ENCODE measurements at regions not wholly inside any gene's neighbourhood (a gene's known extent, or its start where the extent isn't known, plus 50 kb on each side); places are given as distances from the start of the nearest gene placed in this dataset.

- no peak for DNase-seq
These were observed 588.3 kb downstream of the NPHP4 start for GRCh38 chr1:5403935-5404334.

DNA sequence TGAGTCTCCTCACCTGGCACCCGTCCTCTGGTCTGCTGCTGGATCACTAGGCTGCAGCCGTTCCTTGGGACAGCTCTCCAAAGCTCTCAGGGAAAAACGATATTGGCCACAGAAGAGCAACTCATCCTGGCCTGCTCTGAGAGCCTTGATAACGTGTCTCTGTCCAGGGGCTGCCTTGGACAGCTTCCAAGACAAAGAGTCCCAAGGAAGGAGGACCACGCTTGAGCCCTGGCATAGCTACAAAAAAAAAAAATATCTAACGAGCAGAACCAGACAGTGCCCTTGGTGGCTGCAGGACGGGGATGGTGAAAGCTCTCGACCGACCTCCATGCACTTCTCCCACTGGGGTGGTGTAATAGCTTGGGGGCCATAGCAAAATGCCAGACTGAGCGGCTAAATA lies 589.6 kb downstream of the NPHP4 start:
- no peak for DNase-seq

- no peak for DNase-seq
These were observed 592.5 kb downstream of the NPHP4 start for GRCh38 chr1:5399771-5400170.

GRCh38 chr1:5396593-5396992 lies 595.6 kb downstream of the NPHP4 start:
- no peak for DNase-seq

DNA sequence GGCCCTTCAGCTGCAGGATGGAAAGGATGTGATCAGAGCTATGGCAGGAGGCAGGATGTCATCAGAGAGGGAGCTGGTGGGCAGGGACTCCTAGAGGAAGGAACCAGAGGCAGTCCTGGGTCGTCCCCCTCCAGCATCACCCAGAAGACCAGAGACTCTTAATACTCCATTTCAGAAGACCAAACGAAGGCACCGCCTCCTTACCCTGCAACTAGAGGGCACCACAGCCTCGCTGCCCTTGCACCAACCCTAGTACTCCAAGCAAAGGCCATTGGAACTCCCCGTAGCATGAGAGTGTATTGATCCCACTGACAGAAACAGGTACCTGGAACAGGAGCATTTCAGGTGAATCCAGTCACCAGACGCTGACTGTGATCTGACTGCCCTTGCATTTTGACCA lies 598.1 kb downstream of the NPHP4 start:
- no peak for DNase-seq

- DNase-seq, result no peak
These were observed 598.6 kb downstream of the NPHP4 start for GRCh38 chr1:5393603-5394002.

DNA sequence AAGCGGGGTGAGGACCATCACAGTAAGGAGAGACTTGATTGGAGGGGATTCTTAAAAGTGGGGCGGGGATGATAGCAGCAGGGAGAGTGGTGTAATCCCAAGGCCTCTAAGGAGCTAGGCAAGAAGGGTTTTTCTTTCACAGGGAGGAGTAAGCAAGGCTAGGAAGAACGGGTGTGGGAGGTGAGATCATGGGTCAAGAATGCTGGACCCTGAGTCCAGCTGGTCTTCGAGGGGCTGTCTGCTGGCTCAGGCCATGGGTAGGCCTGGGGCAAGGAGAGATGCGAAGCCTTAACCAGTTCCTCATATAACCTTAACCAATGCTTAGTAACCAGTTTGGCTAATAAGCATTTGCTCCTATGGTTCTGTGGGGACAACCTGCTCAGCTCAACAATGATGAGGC lies 599.1 kb downstream of the NPHP4 start:
- DNase-seq, result no peak

- no peak for DNase-seq
These were observed 600.5 kb downstream of the NPHP4 start for GRCh38 chr1:5391725-5392124.

DNA sequence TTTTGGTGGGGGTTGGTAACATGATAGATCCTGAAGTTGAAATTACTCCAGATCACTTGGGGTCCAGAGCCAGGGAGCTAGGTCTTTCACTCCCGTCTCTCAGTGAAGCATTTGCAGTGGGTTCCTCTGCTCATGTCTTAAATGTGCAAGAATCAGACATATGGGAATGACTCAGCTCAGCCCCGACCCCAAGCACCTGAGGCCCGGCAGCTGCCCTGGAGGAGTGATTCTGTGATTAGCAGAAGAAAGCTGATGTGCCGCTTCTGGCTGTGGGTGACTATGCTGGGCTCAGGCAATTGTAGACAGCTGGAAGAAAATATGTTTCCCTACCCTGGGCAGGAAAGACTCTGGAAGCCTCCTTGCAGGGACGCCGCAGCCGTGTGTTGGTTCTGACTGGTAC lies 601.7 kb downstream of the NPHP4 start:
- DNase-seq, result no peak

- no peak for DNase-seq
These were observed 602.9 kb downstream of the NPHP4 start for GRCh38 chr1:5389101-5389885.

GRCh38 chr1:5388622-5389021 lies 603.6 kb downstream of the NPHP4 start:
- DNase-seq, result no peak

DNA sequence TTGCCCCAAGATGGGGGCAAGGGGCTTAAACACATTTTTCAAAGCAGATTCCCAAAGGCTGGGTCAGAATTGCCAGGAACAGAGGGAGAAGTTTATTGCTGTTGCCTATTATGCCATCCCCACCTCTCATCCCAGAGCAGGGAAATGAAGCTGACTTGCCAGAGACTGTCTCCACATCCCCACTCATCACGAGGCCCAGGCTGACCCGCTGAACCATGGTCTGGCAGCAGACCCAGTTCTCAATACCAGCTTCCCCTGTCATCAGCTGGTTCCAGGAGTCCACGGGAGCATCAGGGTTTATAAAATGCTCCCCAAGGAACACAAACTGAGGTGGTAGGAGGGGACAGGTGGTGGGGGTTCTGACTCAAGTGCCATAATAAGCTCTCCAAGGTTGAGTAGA lies 605.9 kb downstream of the NPHP4 start:
- DNase-seq, result no peak

DNA sequence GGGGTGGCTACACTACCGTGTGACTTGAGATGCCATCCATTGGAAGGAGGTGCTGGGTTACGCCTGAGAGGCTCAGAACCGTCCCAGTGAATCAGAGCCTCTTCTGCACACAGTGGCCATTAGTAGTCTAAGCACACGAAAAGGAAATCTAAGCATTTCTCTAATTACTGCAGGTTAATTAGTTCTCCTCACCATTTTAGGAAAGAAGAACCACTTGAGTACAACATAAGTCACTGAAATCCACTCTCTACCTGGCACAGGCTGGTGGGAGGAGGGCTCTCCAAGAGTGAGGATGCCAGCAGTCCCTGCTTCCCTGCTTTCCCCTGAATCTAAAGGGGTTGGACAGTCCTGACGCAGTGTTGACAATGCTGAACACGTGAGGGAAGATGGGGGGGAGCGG lies 606.3 kb downstream of the NPHP4 start:
- DNase-seq, result no peak

GRCh38 chr1:5385096-5385799 lies 607.0 kb downstream of the NPHP4 start:
- no peak for DNase-seq

- no peak for DNase-seq
These were observed 610.7 kb downstream of the NPHP4 start for GRCh38 chr1:5381491-5381890.

DNA sequence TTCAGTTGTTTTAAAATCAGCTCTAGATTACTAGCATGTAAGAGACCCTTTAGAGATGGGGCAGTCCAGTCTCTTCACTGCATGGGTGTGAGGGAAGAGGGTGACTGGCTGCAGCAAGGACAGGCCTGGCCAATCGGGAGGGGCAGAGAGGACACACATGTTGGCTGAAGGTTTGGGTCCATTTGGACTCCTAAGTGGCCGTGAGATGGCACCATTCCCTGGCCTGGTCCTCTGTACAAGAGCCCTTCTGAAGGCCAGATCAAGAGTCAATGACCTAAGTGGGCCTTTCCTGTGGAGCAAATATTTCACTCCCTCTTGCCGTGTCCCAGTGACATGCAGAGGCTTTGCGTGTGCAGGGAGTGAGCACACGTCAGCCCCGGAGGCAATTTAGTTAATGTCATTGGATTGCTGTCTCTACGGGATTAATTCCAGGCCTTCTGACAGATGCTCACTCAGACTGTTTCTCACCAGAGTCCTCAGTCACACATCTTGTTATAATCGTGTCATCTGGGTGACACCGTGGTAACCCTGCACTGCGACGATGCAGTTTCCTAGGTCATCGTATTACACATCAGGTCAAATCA lies 613.0 kb downstream of the NPHP4 start:
- DNase-seq, result no peak

GRCh38 chr1:5376538-5377247 lies 615.5 kb downstream of the NPHP4 start:
- DNase-seq, result no peak

GRCh38 chr1:5375481-5375880 lies 616.7 kb downstream of the NPHP4 start:
- no peak for DNase-seq

DNA sequence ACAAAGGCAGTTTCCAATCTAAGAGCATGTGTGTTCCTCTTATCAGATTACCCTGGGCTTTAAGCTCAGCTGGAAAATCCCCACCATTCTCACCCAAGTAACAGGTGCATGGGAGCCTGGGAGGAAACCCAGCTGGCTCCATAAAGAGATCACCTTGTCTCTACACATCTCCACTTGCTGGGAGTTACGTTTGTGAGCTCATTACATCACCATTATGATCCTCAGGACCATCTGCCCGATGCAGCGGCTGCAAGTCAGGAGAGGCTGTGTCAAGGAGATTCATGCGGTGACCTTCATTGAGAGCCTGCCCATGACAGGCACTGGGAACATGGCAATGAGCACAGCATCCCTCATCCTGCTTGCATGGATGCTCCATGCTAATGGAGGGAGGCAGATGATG lies 618.0 kb downstream of the NPHP4 start:
- no peak for DNase-seq

DNA sequence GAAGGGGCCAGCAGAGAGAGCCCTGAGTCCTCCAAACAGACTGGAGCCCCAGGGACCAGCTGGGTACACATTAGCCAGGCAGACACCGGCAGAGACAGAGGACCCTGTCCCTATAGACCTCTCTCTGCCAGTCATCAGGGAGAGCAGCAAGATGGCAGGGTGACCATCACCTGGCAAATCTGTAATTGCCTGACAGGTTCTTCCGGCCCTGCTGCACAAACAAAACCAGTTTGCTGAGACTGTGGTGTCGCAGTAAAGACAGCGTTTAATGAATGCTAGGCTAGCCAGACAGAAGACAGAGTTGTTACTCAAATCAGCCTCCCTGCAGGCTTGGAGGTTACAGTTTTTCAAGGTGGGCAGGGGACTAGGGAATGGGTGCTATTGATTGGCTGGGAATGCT lies 618.9 kb downstream of the NPHP4 start:
- no peak for DNase-seq

DNA sequence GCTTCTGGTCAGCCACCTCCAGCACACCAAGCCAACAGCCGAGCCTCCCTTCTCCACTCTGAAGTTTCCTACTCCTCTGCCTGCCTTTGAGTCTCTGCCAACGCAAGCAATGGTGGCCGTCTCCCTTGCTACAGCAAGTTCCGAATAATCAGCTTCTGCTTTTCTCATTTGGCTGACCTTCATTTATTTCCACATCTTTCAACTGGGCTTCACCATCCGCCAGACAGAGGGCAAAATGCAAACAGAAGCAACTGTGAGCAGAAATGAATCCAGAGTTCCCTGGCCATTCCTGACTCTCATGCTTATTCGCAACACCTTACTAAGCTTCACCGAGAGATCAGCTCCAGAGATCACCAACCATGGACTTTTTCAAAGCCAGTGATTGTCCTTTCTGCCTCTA lies 621.0 kb downstream of the NPHP4 start:
- no peak for DNase-seq

- DNase-seq, result no peak
These were observed 621.9 kb downstream of the NPHP4 start for GRCh38 chr1:5370311-5370710.

- no peak for DNase-seq
These were observed 623.0 kb downstream of the NPHP4 start for GRCh38 chr1:5369223-5369622.

DNA sequence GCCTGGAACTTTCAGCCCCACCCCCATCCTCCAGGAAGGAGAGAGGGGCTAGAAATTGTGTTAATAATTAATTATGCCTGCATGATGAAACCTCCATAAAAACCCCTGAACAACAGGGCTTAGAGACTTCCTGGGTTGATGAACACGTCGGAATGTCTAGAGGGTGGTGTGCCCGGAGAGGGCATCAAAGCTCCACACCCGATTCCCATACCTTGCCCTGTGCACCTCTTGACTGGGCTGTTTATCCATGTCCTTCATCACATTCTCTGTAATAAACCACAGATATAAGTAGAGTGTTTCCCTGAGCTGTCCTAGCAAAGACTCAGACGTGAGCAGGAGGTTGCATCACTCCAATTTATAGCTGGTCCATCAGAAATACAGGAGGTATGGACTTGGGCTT lies 624.0 kb downstream of the NPHP4 start:
- no peak for DNase-seq

Data from activated CD4-positive, alpha-beta T cell treated with anti-CD3 and anti-CD28 coated beads for 1 hour (primary cell).